Coronary artery (tissue), 2 donors: ENCODE measurements at regions not wholly inside any gene's neighbourhood (a gene's known extent, or its start where the extent isn't known, plus 50 kb on each side); places are given as distances from the start of the nearest gene placed in this dataset.

Source experiments
- DNase-seq: peaks from one replicate; pipeline ENCODE4 v3.0.0-alpha.2; 2017; ENCODE audit warnings: low spot score
- H3K27ac ChIP-seq, 2 donors: fragments of 200-600 bp; sonication (generic); one replicate each; pipeline ENCODE4 v1.5.1; 2016 to 2019
- H3K4me3 ChIP-seq: fragments of 200-600 bp; sonication (generic); 2 replicates; pipeline ENCODE4 v1.5.1; 2016; ENCODE audit warnings: mild to moderate bottlenecking, moderate library complexity
- TF ChIP-seq, protein P1 (sequence below): fragments of 200-600 bp; sonication (generic); IDR thresholded peaks from one replicate; pipeline ENCODE4 v1.5.1; 2019; ENCODE audit warnings: antibody characterized with exemption

DNA sequence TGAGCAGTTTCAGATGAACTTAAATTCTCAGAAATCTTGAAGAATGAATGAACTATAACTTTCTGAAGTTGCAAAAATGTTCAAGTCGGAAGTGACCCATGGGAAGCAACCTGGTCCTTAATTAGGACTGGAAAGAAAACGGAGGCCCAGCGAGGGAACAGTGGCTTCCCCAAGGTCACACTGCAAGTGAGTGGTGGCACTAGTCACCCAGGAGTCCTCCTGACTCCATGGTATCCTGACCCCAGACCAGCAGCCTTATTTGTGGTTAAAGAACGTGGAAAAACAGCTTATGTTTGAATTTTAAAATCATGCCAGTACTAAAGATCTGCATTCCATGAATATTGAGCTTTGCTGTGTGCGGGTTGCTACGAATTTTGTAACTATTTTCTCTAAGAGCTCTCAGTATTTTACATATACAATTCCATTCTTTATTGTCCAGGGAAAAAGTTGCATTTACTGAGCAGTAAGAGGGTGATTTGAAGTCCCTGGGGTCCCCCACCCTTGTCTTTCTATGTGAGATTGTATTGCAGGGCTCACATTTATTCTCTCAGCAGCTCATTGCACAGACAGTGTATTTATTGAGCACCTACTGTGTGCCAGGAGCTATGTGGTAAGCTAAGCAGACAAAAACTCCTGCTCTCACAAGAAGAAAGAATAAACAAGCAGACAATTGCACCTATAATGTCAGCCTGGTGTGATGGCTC is 61.6 kb upstream of the ATP5PO start:
- TF ChIP-seq, protein P1, sequence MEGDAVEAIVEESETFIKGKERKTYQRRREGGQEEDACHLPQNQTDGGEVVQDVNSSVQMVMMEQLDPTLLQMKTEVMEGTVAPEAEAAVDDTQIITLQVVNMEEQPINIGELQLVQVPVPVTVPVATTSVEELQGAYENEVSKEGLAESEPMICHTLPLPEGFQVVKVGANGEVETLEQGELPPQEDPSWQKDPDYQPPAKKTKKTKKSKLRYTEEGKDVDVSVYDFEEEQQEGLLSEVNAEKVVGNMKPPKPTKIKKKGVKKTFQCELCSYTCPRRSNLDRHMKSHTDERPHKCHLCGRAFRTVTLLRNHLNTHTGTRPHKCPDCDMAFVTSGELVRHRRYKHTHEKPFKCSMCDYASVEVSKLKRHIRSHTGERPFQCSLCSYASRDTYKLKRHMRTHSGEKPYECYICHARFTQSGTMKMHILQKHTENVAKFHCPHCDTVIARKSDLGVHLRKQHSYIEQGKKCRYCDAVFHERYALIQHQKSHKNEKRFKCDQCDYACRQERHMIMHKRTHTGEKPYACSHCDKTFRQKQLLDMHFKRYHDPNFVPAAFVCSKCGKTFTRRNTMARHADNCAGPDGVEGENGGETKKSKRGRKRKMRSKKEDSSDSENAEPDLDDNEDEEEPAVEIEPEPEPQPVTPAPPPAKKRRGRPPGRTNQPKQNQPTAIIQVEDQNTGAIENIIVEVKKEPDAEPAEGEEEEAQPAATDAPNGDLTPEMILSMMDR = no peak
- Histone ChIP-seq H3K27ac (peak overlapping the region in 1 of 2 donors; percentile 87), H3K4me3 (no peak overlapping the region)
- DNase-seq = no peak

DNA sequence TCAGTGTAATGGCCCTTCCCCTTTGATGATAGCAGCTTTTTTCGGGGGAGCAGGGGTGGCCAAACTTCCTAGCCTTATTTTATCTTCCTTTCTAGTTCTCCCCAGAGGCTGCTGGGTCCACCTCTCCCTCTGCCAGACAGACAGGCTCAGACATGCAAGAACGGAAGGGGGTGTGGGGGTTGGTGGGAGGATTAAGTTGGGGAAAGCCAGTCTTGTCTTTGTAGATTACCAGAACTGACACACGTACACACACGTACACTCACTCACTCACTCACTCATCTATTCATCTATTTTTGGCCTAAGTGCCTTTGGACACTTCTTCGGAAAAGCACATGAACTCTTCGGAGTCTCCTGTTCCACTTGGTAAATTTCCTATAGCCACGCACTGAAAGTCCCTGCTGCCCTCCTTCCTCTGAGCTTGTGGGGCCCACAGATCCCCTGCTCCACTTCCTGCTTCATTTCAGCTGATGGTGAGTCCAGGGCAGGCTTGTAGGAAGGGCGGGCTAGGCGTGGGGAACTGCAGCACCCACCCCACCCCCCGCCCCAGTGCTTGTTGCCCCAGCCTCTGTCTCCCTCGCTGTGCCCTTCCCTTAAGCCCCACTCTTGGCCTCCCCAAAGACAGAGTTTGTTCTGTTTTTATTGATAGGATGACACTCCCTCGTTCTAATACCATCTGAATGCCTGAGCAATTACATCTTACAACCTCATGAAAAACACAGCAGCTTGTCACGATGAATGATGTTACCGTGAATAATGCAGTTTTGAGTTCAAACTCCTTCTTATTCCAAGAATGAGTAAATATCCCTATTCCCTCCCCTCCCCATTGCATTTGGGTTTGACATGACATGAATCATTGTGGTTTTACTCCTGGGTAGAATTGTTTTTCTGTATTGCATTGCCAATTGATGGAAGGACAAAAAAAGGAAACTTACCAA is 60.7 kb upstream of the ATP5PO start:
- peak overlapping the region; percentile 16 for H3K4me3 ChIP-seq
- peak overlapping the region; percentile 7 to 87 for H3K27ac ChIP-seq
- DNase-seq = no peak
- TF ChIP-seq, protein P1 = no peak

DNA sequence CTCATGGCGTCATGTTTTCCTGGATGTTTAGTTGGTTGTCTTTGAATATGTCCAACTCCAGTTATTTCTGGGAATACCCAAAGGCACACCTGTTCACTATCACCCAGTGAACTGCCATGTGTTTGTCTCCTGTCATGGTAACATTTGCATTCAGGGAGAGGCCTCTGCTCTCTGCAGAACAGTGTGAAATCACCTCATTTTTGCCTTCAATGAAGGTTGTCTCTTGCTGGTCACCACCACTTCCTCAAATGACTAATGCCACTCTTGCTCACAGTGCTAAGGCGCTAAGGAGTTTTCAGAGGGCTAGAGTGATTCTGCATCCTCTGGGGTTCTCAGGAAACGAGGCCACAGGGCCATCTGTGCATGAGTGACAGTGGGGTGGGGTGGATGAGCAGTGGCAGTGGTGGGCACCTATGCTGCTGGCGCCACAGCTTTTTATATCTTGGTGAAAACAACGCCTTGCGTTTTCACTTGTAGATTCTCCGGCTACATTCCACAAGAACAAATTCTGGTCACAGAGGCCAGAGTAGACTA is 60.0 kb upstream of the ATP5PO start:
- peak overlapping the region; percentile 7 to 87 for H3K27ac ChIP-seq
- no peak for DNase-seq
- peak overlapping the region; percentile 16 for H3K4me3 ChIP-seq
- TF ChIP-seq, protein P1 = no peak

DNA sequence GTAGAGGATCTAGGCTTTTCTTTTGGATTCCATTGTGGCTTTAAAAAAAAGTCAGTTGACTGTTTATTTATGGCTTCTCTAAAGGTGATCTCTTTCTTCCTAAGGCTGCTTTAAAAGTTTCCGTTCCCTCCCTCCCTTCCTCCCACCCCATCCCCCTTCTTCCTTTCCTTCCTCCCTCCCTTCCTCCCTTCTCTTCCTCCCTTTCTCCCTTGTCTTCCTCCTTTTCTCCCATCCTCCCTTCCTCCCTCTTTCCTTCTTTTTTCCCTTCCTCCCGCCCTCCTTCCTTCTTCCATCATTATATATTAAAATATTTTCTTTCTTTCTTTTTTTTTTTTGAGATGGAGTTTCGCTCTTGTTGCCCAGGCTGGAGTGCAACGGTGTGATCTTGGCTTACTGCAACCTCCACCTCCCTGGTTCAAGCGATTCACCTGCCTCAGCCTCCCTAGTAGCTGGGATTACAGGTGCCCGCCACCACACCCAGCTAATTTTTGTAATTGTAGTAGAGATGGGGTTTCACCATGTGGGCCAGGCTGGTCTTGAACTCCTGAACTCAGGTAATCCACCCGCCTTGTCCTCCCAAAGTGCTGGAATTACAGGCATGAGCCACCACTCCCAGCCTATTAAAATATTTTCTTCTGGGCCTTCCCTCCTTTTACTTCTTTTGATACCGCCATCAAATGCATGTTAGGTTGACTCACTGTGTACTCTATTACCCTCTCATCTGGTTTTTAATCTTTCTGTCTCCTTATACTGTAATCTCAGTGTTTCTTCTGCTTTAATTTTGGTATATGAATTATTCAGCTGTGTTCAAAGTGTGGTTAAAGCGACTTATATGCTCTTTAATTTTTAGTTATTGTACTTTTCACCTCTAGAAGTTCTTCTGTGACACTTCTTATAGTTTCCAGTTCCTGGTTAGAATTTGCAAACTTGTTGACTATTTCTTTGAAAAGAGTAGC is 59.2 kb upstream of the ATP5PO start:
- Histone ChIP-seq H3K27ac (no peak overlapping the region), H3K4me3 (no peak overlapping the region)
- TF ChIP-seq, protein P1 = no peak
- no peak for DNase-seq

DNA sequence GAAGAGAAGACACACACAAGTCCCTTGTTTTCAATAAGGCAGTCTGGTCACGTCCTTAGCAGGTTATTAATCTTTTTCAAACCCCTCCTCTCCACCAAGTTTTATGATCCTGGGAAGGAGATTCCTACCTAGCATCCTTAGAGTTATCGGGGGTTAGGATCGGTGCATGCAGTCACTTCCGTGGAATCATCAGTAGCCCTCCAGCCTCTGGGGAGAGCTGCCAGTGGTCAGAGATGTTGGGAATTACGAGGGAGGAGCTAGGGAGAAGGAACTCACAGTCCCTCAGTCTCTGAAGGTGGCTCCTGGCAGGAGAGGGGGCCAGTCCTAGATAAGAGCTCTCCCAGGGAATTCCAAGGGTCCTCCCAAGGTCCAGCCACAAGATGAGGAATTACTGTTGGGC is 57.7 kb upstream of the ATP5PO start:
- DNase-seq = no peak
- H3K4me3 ChIP-seq = no peak overlapping the region
- TF ChIP-seq, protein P1 = no peak
- H3K27ac ChIP-seq = no peak overlapping the region

DNA sequence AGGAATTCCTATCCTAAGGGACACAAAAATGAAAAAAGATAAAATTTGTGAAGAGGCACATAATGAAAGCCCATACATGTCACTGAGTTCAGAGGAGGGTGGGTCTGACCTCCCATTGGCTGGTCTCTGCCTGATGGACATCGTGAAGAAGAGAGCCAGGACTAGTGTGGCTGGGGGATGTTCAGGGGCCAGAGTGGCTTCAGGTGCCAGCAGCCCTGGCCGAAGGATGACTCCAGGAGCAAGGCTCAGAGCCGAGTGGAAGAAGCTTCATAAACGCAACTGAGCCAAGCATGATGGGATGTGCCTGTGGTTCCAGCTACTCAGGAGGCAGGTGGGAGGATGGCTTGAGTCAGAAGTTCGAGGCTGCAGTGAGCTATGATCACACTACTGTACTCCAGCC is 56.9 kb upstream of the ATP5PO start:
- H3K27ac ChIP-seq = no peak overlapping the region
- no peak overlapping the region for H3K4me3 ChIP-seq
- DNase-seq = no peak
- TF ChIP-seq, protein P1 = no peak
